Thyroid gland (tissue), 4 donors: ENCODE measurements at regions not wholly inside any gene's neighbourhood (a gene's known extent, or its start where the extent isn't known, plus 50 kb on each side); places are given as distances from the start of the nearest gene placed in this dataset.
"Not testable (repeated sequence)": the region's sequence is repeated elsewhere in the genome, so short reads cannot be mapped to it uniquely, and the experiment has no call there.

Source experiments
- DNase-seq, 2 donors: peaks; one replicate each; pipeline ENCODE4 v3.0.0-alpha.2; 2019
- H3K27ac ChIP-seq, 3 donors: fragments of 200-600 bp; sonication (generic); 1 replicate in 2 of 3; 2 replicates in 1 of 3; pipeline ENCODE4 v1.5.1; 2016 to 2019; ENCODE audit warnings: mild to moderate bottlenecking in 1 of 3, moderate library complexity in 1 of 3
- H3K27me3 ChIP-seq: fragments of 200-600 bp; sonication (generic); one replicate; pipeline ENCODE4 v1.5.1; 2019
- H3K36me3 ChIP-seq, 2 donors: fragments of 200-600 bp; sonication (generic); one replicate each; pipeline ENCODE4 v1.5.1; 2016 to 2019
- H3K4me1 ChIP-seq, 2 donors: fragments of 200-600 bp; sonication (generic); one replicate each; pipeline ENCODE4 v1.5.1; 2017 to 2019
- H3K4me3 ChIP-seq, 3 donors: fragments of 200-600 bp; sonication (generic); replicated peaks in 1 of 3; 1 replicate in 2 of 3; 2 replicates in 1 of 3; pipeline ENCODE4 v1.5.1; 2016; ENCODE audit warnings: mild to moderate bottlenecking in 1 of 3
- H3K9me3 ChIP-seq: fragments of 200-600 bp; sonication (generic); one replicate; pipeline ENCODE4 v1.5.1; 2017
- CTCF ChIP-seq, 6 experiments: fragments of 200-600 bp in 3 of 6; fragments of 450-650 bp in 3 of 6; sonication (generic) in 3 of 6; IDR thresholded peaks; one replicate each; pipeline ENCODE4 v1.5.1; 2016 to 2019; ENCODE audit warnings: antibody characterized with exemption in 6 of 6, mild to moderate bottlenecking in 2 of 6, inconsistent platforms in 1 of 6, moderate library complexity in 1 of 6
- POLR2A ChIP-seq, 2 donors: fragments of 450-650 bp; IDR thresholded peaks; one replicate each; pipeline ENCODE4 v1.6.1; 2017; ENCODE audit warnings: antibody characterized with exemption in 2 of 2, mild to moderate bottlenecking in 2 of 2, moderate library complexity in 1 of 2
- WGBS, 2 donors: methylation state at CpG; one replicate each; pipeline ENCODE4 v1.1.5; 2017; 5-methylcytosine and 5-hydroxymethylcytosine counted together
- intact Hi-C: fragments of 100-400 bp; cut with DNase I; formaldehyde crosslinking; loops from one replicate; pipeline ENCODE4 v1.15.1; 2023

GRCh38 chr22:48757985-48758561 lies 1069.6 kb downstream of the BRD1 start:
- H3K27me3 ChIP-seq, result no peaks in the 10 kb centered on the region
- TF ChIP-seq POLR2A (IDR thresholded peaks at IDR 0.05) (no peak), CTCF (IDR thresholded peaks at IDR 0.05) (no peak)
- no peaks in the 10 kb centered on the region for H3K36me3 ChIP-seq
- WGBS, 2 donors, result 78 to 83% methylated on average over 17 of the region's 17 CpGs
- no peak overlapping the region for H3K4me3 ChIP-seq
- intact Hi-C loops, result no loop called here
- H3K27ac ChIP-seq, result no peak overlapping the region
- H3K9me3 ChIP-seq, result no peaks in the 10 kb centered on the region
- H3K4me1 ChIP-seq, result no peaks in the 10 kb centered on the region
- no peak for DNase-seq

GRCh38 chr22:48757581-48757980 lies 1070.1 kb downstream of the BRD1 start:
- WGBS, 2 donors, result 73 to 83% methylated on average over 5 to 7 of the region's 7 CpGs
- Histone ChIP-seq H3K4me1 (no peaks in the 10 kb centered on the region), H3K27me3 (no peaks in the 10 kb centered on the region), H3K9me3 (no peaks in the 10 kb centered on the region), H3K36me3 (no peaks in the 10 kb centered on the region), H3K4me3 (no peak overlapping the region), H3K27ac (no peak overlapping the region)
- no peak for DNase-seq
- intact Hi-C loops, result no loop called here
- TF ChIP-seq POLR2A (IDR thresholded peaks at IDR 0.05) (no peak), CTCF (IDR thresholded peaks at IDR 0.05) (no peak)

GRCh38 chr22:48757135-48757534 lies 1070.5 kb downstream of the BRD1 start:
- H3K27ac ChIP-seq, H3K36me3 ChIP-seq, H3K27me3 ChIP-seq, H3K9me3 ChIP-seq, H3K4me1 ChIP-seq, DNase-seq, intact Hi-C loops, H3K4me3 ChIP-seq: not testable (repeated sequence)
- WGBS, 2 donors, result 20% methylated on average over 1 of the region's 1 CpG; no CpG with 5 or more reads in 1 of the 2 donors

- no peaks in the 10 kb centered on the region for H3K36me3 ChIP-seq
- H3K9me3 ChIP-seq, result no peaks in the 10 kb centered on the region
- intact Hi-C loops, result no loop called here
- no peak for DNase-seq
- H3K27ac ChIP-seq, result no peak overlapping the region
- 77 to 78% methylated on average over 25 to 32 of the region's 32 CpGs for WGBS, 2 donors
- no peaks in the 10 kb centered on the region for H3K27me3 ChIP-seq
- TF ChIP-seq POLR2A (IDR thresholded peaks at IDR 0.05), result no peak
- no peak for TF ChIP-seq CTCF (IDR thresholded peaks at IDR 0.05)
- no peaks in the 10 kb centered on the region for H3K4me1 ChIP-seq
- H3K4me3 ChIP-seq, result no peak overlapping the region
Measured at GRCh38 chr22:48756146-48757111, 1071.2 kb downstream of the BRD1 start.

- intact Hi-C loops, result no loop called here
- Histone ChIP-seq H3K36me3 (no peaks in the 10 kb centered on the region), H3K4me3 (no peak overlapping the region), H3K27me3 (no peaks in the 10 kb centered on the region), H3K27ac (no peak overlapping the region), H3K4me1 (no peaks in the 10 kb centered on the region), H3K9me3 (no peaks in the 10 kb centered on the region)
- no peak for TF ChIP-seq CTCF (IDR thresholded peaks at IDR 0.05)
- 86 to 92% methylated on average over 12 to 13 of the region's 19 CpGs for WGBS, 2 donors
- DNase-seq, result no peak
Measured at GRCh38 chr22:48755059-48755949, 1072.4 kb downstream of the BRD1 start.
